ENCODE measurements at regions not wholly inside any gene's neighbourhood (a gene's known extent, or its start where the extent isn't known, plus 50 kb on each side); places are given as distances from the start of the nearest gene placed in this dataset.

DNA sequence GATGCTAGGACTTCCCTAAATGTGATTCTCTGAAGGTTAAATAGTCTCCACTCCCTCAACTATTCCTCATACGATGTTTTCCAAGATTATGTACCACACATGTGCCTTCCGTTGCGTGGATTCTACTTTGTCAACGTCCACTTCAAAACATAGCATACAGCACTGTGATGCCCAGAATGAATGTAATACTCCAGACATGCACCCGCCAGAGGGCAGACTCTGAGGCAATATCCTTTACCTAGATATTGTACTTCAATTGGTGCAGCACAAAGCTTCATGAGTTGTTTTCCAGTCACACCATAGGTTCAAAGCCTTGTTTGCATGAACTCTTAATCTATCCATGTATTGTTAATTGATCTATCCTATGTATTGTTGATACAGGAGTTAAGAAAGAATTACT is 201.0 kb upstream of the NABP1 start:
- Histone ChIP-seq H3K9me3 (ENCODE audit: control insufficient read depth in 2 of 2, low read length in 2 of 2) (peaks cover 0 to 4% of the 10 kb centered on the region in 2 experiments), H3K27ac (ENCODE audit: insufficient read depth, low read length, poor library complexity, severe bottlenecking) (no peak overlapping the region), H3K27me3 (ENCODE audit: control insufficient read depth, insufficient read depth, low read length) (no peaks in the 10 kb centered on the region), H3K4me1 (ENCODE audit: control insufficient read depth, insufficient read depth, low read length, poor library complexity, severe bottlenecking) (no peaks in the 10 kb centered on the region), H3K36me3 (ENCODE audit: control insufficient read depth, insufficient read depth, low read length) (no peaks in the 10 kb centered on the region), H3K4me3 (ENCODE audit: low read depth, low read length) (no peak overlapping the region)
- DNase-seq = no peak
- no peak overlapping the region for H3K27ac Mint-ChIP-seq
- no peak overlapping the region for H3K4me3 Mint-ChIP-seq
- ATAC-seq (ENCODE audit: low read depth in 2 of 2) = no peak
- H3K9me3 Mint-ChIP-seq = peaks cover 0 to 10% (median 6%) of the 10 kb centered on the region in 7 donors
- peaks cover 8% of the 10 kb centered on the region for H3K27me3 Mint-ChIP-seq
- H3K4me1 Mint-ChIP-seq = no peaks in the 10 kb centered on the region
- no peaks in the 10 kb centered on the region for H3K36me3 Mint-ChIP-seq

DNA sequence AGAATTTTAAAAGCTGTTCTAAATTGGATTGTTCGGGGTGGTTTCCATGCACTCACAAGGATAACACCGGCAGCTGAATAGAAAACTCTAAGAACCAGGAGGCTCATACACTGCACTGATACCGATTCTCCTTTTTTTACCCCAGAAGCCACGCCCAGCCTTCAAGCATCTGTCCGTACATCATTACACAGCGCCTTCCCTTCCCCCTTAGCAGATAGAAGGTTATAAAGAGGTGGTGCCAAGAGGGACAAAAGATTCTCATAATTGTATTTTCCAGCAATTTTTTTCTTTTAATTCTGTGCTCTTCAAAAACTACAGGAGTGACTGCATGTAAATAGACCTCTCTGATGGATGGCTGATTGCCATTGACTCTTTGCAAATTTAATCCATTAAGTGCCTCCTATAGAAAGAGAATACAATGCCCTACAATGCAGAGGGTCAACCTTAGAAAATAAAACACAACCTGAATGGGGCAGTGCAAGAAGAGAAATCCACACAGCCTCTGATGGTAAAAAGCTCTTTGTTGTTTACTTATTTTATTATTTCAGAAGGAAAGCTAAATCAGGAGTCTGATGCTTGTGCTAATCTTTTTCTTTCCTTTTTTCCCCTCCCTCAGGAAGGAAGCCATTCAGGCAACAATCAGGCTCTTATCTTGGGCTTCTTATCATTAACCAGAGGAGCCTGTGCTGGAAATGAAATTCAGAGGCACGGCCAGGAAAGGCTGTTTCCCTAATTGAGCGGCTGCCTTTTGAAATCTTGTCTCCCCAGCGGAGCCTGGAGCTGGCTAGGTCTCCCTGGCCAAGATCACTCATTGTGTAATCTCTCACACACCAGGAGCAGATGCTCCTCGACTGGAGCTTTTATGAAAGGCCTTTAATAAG is 198.9 kb upstream of the NABP1 start:
- Histone ChIP-seq H3K27ac (ENCODE audit: insufficient read depth, low read length, poor library complexity, severe bottlenecking) (no peak overlapping the region), H3K4me1 (ENCODE audit: control insufficient read depth, insufficient read depth, low read length, poor library complexity, severe bottlenecking) (no peaks in the 10 kb centered on the region), H3K27me3 (ENCODE audit: control insufficient read depth, insufficient read depth, low read length) (no peaks in the 10 kb centered on the region), H3K4me3 (ENCODE audit: low read depth, low read length) (no peak overlapping the region), H3K36me3 (ENCODE audit: control insufficient read depth, insufficient read depth, low read length) (no peaks in the 10 kb centered on the region), H3K9me3 (ENCODE audit: control insufficient read depth in 2 of 2, low read length in 2 of 2) (peaks cover 4 to 8% of the 10 kb centered on the region in 2 experiments)
- H3K27ac Mint-ChIP-seq = no peak overlapping the region
- no peaks in the 10 kb centered on the region for H3K4me1 Mint-ChIP-seq
- H3K36me3 Mint-ChIP-seq = no peaks in the 10 kb centered on the region
- peaks cover 0 to 16% (median 9%) of the 10 kb centered on the region in 7 donors for H3K9me3 Mint-ChIP-seq
- no peak overlapping the region for H3K4me3 Mint-ChIP-seq
- H3K27me3 Mint-ChIP-seq = peaks cover 4% of the 10 kb centered on the region
- DNase-seq (no peak), ATAC-seq (ENCODE audit: low read depth in 2 of 2) (no peak)

DNA sequence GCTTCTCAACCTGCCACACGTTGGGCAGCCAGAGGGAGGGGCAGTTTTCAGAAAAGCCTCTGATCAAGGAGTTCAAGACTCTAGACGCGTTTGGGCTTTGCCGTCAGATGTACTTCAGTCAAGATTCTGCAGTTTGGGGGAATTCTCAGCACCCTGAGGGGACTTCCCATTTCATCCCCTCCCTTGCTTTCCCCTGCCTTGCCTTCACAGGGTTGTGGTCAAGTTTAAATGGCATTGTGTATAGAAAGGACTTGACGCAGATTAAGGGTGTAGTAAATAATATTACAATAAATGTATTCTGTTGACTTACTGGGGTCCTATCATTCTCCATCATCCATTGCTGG is 198.3 kb upstream of the NABP1 start:
- Mint-ChIP-seq H3K4me3 (no peak overlapping the region), H3K36me3 (no peaks in the 10 kb centered on the region), H3K27me3 (peaks cover 8% of the 10 kb centered on the region), H3K9me3 (peaks cover 0 to 17% (median 9%) of the 10 kb centered on the region in 7 donors), H3K4me1 (no peaks in the 10 kb centered on the region), H3K27ac (no peak overlapping the region)
- Histone ChIP-seq H3K27me3 (ENCODE audit: control insufficient read depth, insufficient read depth, low read length) (no peaks in the 10 kb centered on the region), H3K9me3 (ENCODE audit: control insufficient read depth in 2 of 2, low read length in 2 of 2) (peaks cover 4 to 8% of the 10 kb centered on the region in 2 experiments), H3K27ac (ENCODE audit: insufficient read depth, low read length, poor library complexity, severe bottlenecking) (no peak overlapping the region), H3K36me3 (ENCODE audit: control insufficient read depth, insufficient read depth, low read length) (no peaks in the 10 kb centered on the region), H3K4me1 (ENCODE audit: control insufficient read depth, insufficient read depth, low read length, poor library complexity, severe bottlenecking) (no peaks in the 10 kb centered on the region), H3K4me3 (ENCODE audit: low read depth, low read length) (no peak overlapping the region)
- DNase-seq (no peak), ATAC-seq (ENCODE audit: low read depth in 2 of 2) (no peak)

DNA sequence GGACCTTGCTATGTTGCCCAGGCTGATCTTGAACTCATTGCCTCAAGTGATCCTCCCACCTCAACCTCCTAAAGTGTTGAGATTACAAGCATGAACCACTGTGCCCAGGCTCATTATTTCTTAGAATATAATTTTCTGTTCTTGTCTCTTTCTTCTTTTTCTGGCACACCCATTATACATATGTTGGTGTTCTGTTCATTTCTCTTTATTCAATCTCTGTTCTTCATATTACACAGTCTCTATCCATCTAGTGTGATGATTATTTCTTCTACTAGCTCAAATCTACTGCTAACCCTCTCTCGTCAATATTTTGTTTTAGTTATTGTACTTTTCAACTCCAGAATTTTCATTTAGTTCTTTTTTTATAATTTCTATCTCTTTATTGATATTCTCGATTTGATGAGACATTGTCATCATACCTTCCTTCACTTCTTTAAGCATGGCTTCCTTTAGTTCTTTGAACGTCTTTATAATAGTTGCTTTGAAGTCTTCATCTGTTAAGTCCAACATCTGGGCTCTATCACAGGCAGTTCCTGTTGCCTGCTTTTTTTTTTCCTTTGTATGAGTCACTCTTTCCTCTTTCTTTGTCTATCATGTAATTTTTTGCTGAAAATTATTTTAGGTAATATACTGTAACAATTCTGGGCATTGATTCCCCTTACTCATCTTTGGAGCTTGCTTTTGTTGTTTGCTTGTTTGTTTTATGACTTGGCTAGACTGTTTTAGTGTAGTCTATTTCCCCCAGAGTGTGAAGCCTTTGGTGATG is 196.4 kb upstream of the NABP1 start:
- no peak for DNase-seq
- Histone ChIP-seq H3K27ac (ENCODE audit: insufficient read depth, low read length, poor library complexity, severe bottlenecking) (no peak overlapping the region), H3K36me3 (ENCODE audit: control insufficient read depth, insufficient read depth, low read length) (no peaks in the 10 kb centered on the region), H3K27me3 (ENCODE audit: control insufficient read depth, insufficient read depth, low read length) (no peaks in the 10 kb centered on the region), H3K9me3 (ENCODE audit: control insufficient read depth in 2 of 2, low read length in 2 of 2) (peaks cover 4 to 8% of the 10 kb centered on the region in 2 experiments), H3K4me3 (ENCODE audit: low read depth, low read length) (no peak overlapping the region), H3K4me1 (ENCODE audit: control insufficient read depth, insufficient read depth, low read length, poor library complexity, severe bottlenecking) (no peaks in the 10 kb centered on the region)
- no peaks in the 10 kb centered on the region for H3K36me3 Mint-ChIP-seq
- no peaks in the 10 kb centered on the region for H3K4me1 Mint-ChIP-seq
- H3K27me3 Mint-ChIP-seq = peaks cover 8% of the 10 kb centered on the region
- H3K9me3 Mint-ChIP-seq = peaks cover 0 to 17% (median 9%) of the 10 kb centered on the region in 7 donors
- no peak for ATAC-seq (ENCODE audit: low read depth in 2 of 2)
- no peak overlapping the region for H3K27ac Mint-ChIP-seq
- no peak overlapping the region for H3K4me3 Mint-ChIP-seq

DNA sequence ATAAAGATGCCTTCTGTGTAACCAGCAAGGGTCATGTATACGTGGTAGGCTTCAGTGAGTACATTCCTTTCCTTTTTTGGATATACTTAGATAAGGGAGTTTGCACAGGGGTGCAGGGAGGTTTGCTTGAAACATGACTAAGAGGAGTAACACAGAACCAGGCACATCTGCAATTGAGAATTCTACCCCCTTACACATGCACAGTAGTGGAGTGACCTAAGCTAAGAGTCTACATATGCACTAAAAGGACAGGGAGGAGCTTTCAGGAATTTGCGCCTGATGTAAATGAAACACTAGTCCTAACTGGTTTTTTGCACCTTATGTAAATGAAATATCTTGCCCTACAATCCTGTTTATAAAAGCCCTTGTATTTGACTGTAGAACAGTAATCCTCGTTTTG is 194.8 kb upstream of the NABP1 start:
- Histone ChIP-seq H3K27me3 (ENCODE audit: control insufficient read depth, insufficient read depth, low read length) (no peaks in the 10 kb centered on the region), H3K4me3 (ENCODE audit: low read depth, low read length) (no peak overlapping the region), H3K27ac (ENCODE audit: insufficient read depth, low read length, poor library complexity, severe bottlenecking) (no peak overlapping the region), H3K9me3 (ENCODE audit: control insufficient read depth in 2 of 2, low read length in 2 of 2) (peaks cover 4 to 8% of the 10 kb centered on the region in 2 experiments), H3K4me1 (ENCODE audit: control insufficient read depth, insufficient read depth, low read length, poor library complexity, severe bottlenecking) (no peaks in the 10 kb centered on the region), H3K36me3 (ENCODE audit: control insufficient read depth, insufficient read depth, low read length) (no peaks in the 10 kb centered on the region)
- H3K4me3 Mint-ChIP-seq = no peak overlapping the region
- no peaks in the 10 kb centered on the region for H3K4me1 Mint-ChIP-seq
- no peak overlapping the region for H3K27ac Mint-ChIP-seq
- no peak for ATAC-seq (ENCODE audit: low read depth in 2 of 2)
- H3K9me3 Mint-ChIP-seq = peaks cover 0 to 17% (median 9%) of the 10 kb centered on the region in 7 donors
- no peak for DNase-seq
- H3K36me3 Mint-ChIP-seq = no peaks in the 10 kb centered on the region
- peaks cover 8% of the 10 kb centered on the region for H3K27me3 Mint-ChIP-seq

DNA sequence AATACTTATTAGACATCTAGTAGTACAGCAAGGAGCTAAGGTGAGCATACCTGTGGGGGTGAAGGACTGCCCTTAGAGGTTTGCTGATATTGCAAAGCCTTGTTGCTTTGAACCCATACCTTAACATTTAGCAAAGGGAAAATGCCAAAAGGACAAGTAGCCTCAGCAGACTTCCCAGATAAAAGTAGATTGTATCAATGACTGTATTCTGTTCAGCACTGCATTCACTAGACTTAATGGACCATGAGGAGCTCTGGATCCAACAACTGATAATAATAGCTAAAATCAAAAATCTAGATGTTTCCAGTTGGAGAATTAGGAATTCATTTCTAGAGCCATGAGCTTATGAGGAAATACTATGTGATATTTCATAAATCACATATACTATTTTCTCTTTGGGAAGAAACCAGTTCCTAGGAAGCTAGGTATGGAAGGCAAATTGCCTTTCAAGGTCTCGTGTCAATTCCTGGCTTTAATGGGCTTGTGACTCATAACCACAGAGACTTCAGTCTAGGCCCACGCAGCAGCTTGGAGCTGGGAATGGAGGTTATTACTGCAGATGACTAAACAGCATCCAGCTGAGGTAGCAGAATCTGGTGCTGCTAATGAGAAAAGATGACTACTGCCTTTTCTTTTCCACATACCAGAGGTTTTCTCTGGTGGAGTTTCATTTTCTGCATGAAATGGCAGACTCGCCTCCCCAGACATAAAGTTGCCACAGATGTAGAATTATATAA is 191.2 kb upstream of the NABP1 start:
- ATAC-seq (ENCODE audit: low read depth in 2 of 2) (no peak), DNase-seq (no peak)
- no peak overlapping the region for H3K27ac ChIP-seq (ENCODE audit: insufficient read depth, low read length, poor library complexity, severe bottlenecking)
- H3K27me3 ChIP-seq (ENCODE audit: control insufficient read depth, insufficient read depth, low read length) = no peaks in the 10 kb centered on the region
- H3K4me1 ChIP-seq (ENCODE audit: control insufficient read depth, insufficient read depth, low read length, poor library complexity, severe bottlenecking) = no peaks in the 10 kb centered on the region
- Mint-ChIP-seq H3K36me3 (no peaks in the 10 kb centered on the region), H3K4me1 (no peaks in the 10 kb centered on the region), H3K9me3 (peaks cover 0 to 12% (median 5%) of the 10 kb centered on the region in 7 donors), H3K27ac (no peak overlapping the region), H3K4me3 (peak overlapping the region in 1 of 4 donors; percentile 68), H3K27me3 (peaks cover 10% of the 10 kb centered on the region)
- H3K36me3 ChIP-seq (ENCODE audit: control insufficient read depth, insufficient read depth, low read length) = no peaks in the 10 kb centered on the region
- peaks cover 4 to 6% of the 10 kb centered on the region in 2 experiments for H3K9me3 ChIP-seq (ENCODE audit: control insufficient read depth in 2 of 2, low read length in 2 of 2)
- no peak overlapping the region for H3K4me3 ChIP-seq (ENCODE audit: low read depth, low read length)

DNA sequence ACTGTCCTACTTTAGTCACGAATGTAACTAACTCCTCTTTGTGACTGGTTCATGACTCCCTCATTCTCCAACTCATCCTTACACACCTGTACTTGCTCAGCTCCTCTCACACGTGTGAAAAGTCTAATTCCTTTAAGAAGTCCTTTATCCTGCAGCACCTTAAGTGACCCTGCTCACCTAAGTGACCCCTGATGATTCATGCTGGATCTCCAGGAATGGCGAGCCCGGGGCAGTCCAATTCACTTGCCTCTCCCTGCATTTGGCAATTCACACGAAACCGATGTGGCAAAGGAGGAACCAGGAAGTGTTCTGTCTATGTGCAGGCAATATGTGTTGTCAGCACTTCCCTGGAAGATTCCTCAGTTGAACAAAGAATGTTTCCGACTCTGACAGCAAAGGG is 189.8 kb upstream of the NABP1 start:
- no peak overlapping the region for H3K4me3 Mint-ChIP-seq
- peaks cover 10% of the 10 kb centered on the region for H3K27me3 Mint-ChIP-seq
- H3K36me3 Mint-ChIP-seq = no peaks in the 10 kb centered on the region
- H3K9me3 Mint-ChIP-seq = peaks cover 0 to 6% (median 2%) of the 10 kb centered on the region in 7 donors
- H3K27ac Mint-ChIP-seq = no peak overlapping the region
- DNase-seq = no peak
- no peak for ATAC-seq (ENCODE audit: low read depth in 2 of 2)
- H3K4me1 Mint-ChIP-seq = no peaks in the 10 kb centered on the region
- Histone ChIP-seq H3K9me3 (ENCODE audit: control insufficient read depth in 2 of 2, low read length in 2 of 2) (peaks cover 3 to 4% of the 10 kb centered on the region in 2 experiments), H3K27me3 (ENCODE audit: control insufficient read depth, insufficient read depth, low read length) (no peaks in the 10 kb centered on the region), H3K36me3 (ENCODE audit: control insufficient read depth, insufficient read depth, low read length) (no peaks in the 10 kb centered on the region), H3K4me3 (ENCODE audit: low read depth, low read length) (no peak overlapping the region), H3K27ac (ENCODE audit: insufficient read depth, low read length, poor library complexity, severe bottlenecking) (no peak overlapping the region), H3K4me1 (ENCODE audit: control insufficient read depth, insufficient read depth, low read length, poor library complexity, severe bottlenecking) (no peaks in the 10 kb centered on the region)

Data from CD4-positive, CD25-positive, alpha-beta regulatory T cell (primary cell).